ENCODE measurements at regions not wholly inside any gene's neighbourhood (a gene's known extent, or its start where the extent isn't known, plus 50 kb on each side); places are given as distances from the start of the nearest gene placed in this dataset.

GRCh38 chr9:109574061-109574882 is 76.2 kb upstream of the PTPN3 start:
- TF ChIP-seq, protein P1, sequence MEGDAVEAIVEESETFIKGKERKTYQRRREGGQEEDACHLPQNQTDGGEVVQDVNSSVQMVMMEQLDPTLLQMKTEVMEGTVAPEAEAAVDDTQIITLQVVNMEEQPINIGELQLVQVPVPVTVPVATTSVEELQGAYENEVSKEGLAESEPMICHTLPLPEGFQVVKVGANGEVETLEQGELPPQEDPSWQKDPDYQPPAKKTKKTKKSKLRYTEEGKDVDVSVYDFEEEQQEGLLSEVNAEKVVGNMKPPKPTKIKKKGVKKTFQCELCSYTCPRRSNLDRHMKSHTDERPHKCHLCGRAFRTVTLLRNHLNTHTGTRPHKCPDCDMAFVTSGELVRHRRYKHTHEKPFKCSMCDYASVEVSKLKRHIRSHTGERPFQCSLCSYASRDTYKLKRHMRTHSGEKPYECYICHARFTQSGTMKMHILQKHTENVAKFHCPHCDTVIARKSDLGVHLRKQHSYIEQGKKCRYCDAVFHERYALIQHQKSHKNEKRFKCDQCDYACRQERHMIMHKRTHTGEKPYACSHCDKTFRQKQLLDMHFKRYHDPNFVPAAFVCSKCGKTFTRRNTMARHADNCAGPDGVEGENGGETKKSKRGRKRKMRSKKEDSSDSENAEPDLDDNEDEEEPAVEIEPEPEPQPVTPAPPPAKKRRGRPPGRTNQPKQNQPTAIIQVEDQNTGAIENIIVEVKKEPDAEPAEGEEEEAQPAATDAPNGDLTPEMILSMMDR (IDR thresholded peaks at IDR 0.05) = peak; percentile 48 to 80 (median 70)
- no peak for TF ChIP-seq POLR2A (IDR thresholded peaks at IDR 0.05)

Measured in heart left ventricle (tissue), 13 donors.